ENCODE measurements at regions not wholly inside any gene's neighbourhood (a gene's known extent, or its start where the extent isn't known, plus 50 kb on each side); places are given as distances from the start of the nearest gene placed in this dataset.

DNA sequence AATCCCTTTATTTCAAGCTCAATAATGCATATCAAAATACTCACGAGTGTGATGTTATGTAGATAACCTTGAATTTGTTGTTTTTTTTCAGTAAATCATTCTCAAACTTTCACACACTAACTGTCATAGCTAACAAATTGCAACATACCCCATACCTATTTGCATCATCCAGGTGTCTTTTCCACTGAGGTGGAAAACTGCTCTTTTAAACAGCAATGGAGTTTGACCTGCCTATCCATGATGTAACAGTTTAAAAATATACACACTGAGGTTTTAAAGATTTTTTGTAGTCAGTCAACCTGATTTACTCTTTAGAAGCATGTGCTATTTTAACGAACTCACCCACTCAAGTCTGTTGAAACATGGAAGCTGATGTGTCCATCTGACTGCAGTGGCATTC lies 298.7 kb downstream of the RND3 start:
- Mint-ChIP-seq H3K36me3 (ENCODE audit: insufficient read depth in 1 of 3, low read depth in 3 of 3) (no peaks in the 10 kb centered on the region; a peak in 1 of 7 replicates), H3K9me3 (no peaks in the 10 kb centered on the region; a peak in 1 of 5 replicates), H3K27ac (no peak overlapping the region), H3K4me1 (peaks cover 10 to 11% of the 10 kb centered on the region in 2 experiments), H3K27me3 (ENCODE audit: low read depth) (no peaks in the 10 kb centered on the region), H3K4me3 (no peak overlapping the region)
- Histone ChIP-seq H4K8ac (replicated peaks; ENCODE audit: insufficient read length, low read depth, low read length) (no peak overlapping the region), H3K56ac (ENCODE audit: insufficient read length, low read depth, low read length) (no peak overlapping the region), H3K9me3 (ENCODE audit: control insufficient read depth, low read depth, low read length) (no peaks in the 10 kb centered on the region), H3K4me2 (ENCODE audit: insufficient read depth, insufficient read length, low read length) (no peak overlapping the region), H3K79me1 (ENCODE audit: insufficient read depth, low read depth, low read length, poor library complexity, severe bottlenecking) (no peaks in the 10 kb centered on the region), H3T11ph (ENCODE audit: low read length) (no peak overlapping the region), H2BK5ac (ENCODE audit: insufficient read length, low read length) (no peak overlapping the region), H3K18ac (ENCODE audit: insufficient read length, low read depth, low read length) (no peak overlapping the region), H3K23ac (ENCODE audit: insufficient read length, low read depth, low read length) (no peak overlapping the region), H3K4me1 (ENCODE audit: insufficient read depth, low read length) (no peaks in the 10 kb centered on the region; the same call in 1 of the 2 replicates), H3K27ac (ENCODE audit: insufficient read length, low read depth, low read length) (no peak overlapping the region), H3K9ac (ENCODE audit: extremely low read depth, insufficient read length, low read length) (no peak overlapping the region), H4K5ac (ENCODE audit: insufficient read length, low read depth, low read length) (no peak overlapping the region), H2BK120ac (ENCODE audit: low read depth, low read length, poor library complexity, severe bottlenecking) (no peak overlapping the region), H4K20me1 (ENCODE audit: control insufficient read depth, insufficient read depth, insufficient read length) (no peaks in the 10 kb centered on the region), H2BK12ac (ENCODE audit: insufficient read length, low read depth, low read length) (no peak overlapping the region), H2AFZ (ENCODE audit: low read length) (no peak overlapping the region), H2AK5ac (ENCODE audit: insufficient read length, low read length) (no peak overlapping the region), H3K4ac (ENCODE audit: low read depth, low read length) (no peak overlapping the region), H3K27me3 (ENCODE audit: insufficient read depth, low read length) (no peaks in the 10 kb centered on the region), H2BK15ac (ENCODE audit: low read depth, low read length) (no peak overlapping the region), H2BK20ac (ENCODE audit: low read depth, low read length, poor library complexity, severe bottlenecking) (no peak overlapping the region), H3K14ac (ENCODE audit: insufficient read depth, low read length) (no peak overlapping the region), H3K79me2 (ENCODE audit: insufficient read depth, low read length) (no peaks in the 10 kb centered on the region), H4K91ac (ENCODE audit: insufficient read length, low read depth, low read length) (no peak overlapping the region), H3K23me2 (ENCODE audit: insufficient read length, low read depth, low read length, poor library complexity, severe bottlenecking) (no peaks in the 10 kb centered on the region)
- TF ChIP-seq, protein P1, sequence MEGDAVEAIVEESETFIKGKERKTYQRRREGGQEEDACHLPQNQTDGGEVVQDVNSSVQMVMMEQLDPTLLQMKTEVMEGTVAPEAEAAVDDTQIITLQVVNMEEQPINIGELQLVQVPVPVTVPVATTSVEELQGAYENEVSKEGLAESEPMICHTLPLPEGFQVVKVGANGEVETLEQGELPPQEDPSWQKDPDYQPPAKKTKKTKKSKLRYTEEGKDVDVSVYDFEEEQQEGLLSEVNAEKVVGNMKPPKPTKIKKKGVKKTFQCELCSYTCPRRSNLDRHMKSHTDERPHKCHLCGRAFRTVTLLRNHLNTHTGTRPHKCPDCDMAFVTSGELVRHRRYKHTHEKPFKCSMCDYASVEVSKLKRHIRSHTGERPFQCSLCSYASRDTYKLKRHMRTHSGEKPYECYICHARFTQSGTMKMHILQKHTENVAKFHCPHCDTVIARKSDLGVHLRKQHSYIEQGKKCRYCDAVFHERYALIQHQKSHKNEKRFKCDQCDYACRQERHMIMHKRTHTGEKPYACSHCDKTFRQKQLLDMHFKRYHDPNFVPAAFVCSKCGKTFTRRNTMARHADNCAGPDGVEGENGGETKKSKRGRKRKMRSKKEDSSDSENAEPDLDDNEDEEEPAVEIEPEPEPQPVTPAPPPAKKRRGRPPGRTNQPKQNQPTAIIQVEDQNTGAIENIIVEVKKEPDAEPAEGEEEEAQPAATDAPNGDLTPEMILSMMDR (conservative IDR thresholded peaks at IDR 0.05): no peak
- DNase-seq: no peak
- WGBS (ENCODE audit: extremely low coverage, insufficient read length, low lambda C conversion rate): no CpG with 5 or more reads among the region's 2 CpGs
